ENCODE measurements at regions not wholly inside any gene's neighbourhood (a gene's known extent, or its start where the extent isn't known, plus 50 kb on each side); places are given as distances from the start of the nearest gene placed in this dataset.

DNA sequence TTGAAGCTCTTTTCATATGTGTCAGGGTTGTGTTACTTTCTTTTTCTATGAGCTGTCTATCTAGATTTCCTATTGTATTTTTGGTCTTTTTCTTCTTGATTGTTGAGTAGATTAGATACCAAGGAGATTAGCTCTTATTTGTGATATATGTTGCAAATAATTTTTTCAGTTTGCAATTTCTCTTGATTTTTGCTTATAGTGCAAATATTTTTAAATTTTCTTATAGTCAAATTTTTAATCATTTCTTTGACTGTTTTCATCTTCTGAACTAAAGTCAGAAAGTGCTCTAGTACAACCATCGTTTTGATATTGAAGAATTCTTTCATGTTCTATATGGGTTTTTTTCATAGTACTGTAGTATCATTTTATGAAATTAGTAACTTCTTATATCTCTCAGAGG, 193.7 kb downstream of the OSTF1 start:
- Mint-ChIP-seq H3K27ac (no peak overlapping the region), H3K27me3 (ENCODE audit: insufficient read depth) (no peaks in the 10 kb centered on the region), H3K4me3 (no peak overlapping the region), H3K36me3 (ENCODE audit: low read depth) (no peaks in the 10 kb centered on the region), H3K9me3 (peaks cover 10% of the 10 kb centered on the region), H3K4me1 (ENCODE audit: low read depth) (no peaks in the 10 kb centered on the region)
- no peak for TF ChIP-seq CTCF (IDR thresholded peaks at IDR 0.05)
- DNase-seq, result no peak

DNA sequence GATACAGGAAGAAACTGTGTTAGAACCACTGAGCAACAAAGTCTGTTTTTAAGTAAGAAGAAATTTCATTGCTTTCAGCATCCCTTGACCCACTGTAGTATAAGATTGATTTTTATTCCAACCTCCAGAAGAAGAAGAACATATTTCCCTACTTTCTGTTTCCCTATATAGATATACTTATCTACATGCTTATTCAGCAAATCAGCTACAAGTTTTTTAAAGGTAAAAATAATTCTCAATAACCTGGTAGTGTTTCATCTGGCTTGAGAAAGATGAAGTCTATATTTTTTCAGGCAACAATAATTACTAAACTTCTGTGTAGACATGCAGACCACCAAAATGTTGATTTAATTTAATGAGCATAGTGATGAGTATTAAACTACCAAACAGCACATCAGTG, 201.0 kb downstream of the OSTF1 start:
- no peaks in the 10 kb centered on the region for H3K36me3 Mint-ChIP-seq (ENCODE audit: low read depth)
- no peak overlapping the region for H3K4me3 Mint-ChIP-seq
- no peak for TF ChIP-seq CTCF (IDR thresholded peaks at IDR 0.05)
- peaks cover 35% of the 10 kb centered on the region for H3K9me3 Mint-ChIP-seq
- DNase-seq, result no peak
- no peaks in the 10 kb centered on the region for H3K27me3 Mint-ChIP-seq (ENCODE audit: insufficient read depth)
- H3K4me1 Mint-ChIP-seq (ENCODE audit: low read depth), result no peaks in the 10 kb centered on the region
- H3K27ac Mint-ChIP-seq, result no peak overlapping the region

- Mint-ChIP-seq H3K4me1 (ENCODE audit: low read depth) (no peaks in the 10 kb centered on the region), H3K36me3 (ENCODE audit: low read depth) (no peaks in the 10 kb centered on the region), H3K27me3 (ENCODE audit: insufficient read depth) (no peaks in the 10 kb centered on the region; the same call in 1 of the 2 replicates), H3K9me3 (peaks cover 25% of the 10 kb centered on the region), H3K27ac (no peak overlapping the region), H3K4me3 (no peak overlapping the region)
- TF ChIP-seq CTCF (IDR thresholded peaks at IDR 0.05), result no peak
- DNase-seq, result no peak
Observed at GRCh38 chr9:75299324-75299723, 211.0 kb downstream of the OSTF1 start.

- no peak for TF ChIP-seq CTCF (IDR thresholded peaks at IDR 0.05)
Observed at GRCh38 chr9:75333624-75334023, 245.3 kb downstream of the OSTF1 start.

GRCh38 chr9:75358846-75359245, 270.5 kb downstream of the OSTF1 start:
- H3K36me3 Mint-ChIP-seq (ENCODE audit: low read depth), result no peaks in the 10 kb centered on the region
- no peak for DNase-seq
- no peaks in the 10 kb centered on the region for H3K4me1 Mint-ChIP-seq (ENCODE audit: low read depth)
- H3K27me3 Mint-ChIP-seq (ENCODE audit: insufficient read depth), result no peaks in the 10 kb centered on the region
- peaks cover 25% of the 10 kb centered on the region for H3K9me3 Mint-ChIP-seq
- no peak overlapping the region for H3K27ac Mint-ChIP-seq
- no peak overlapping the region for H3K4me3 Mint-ChIP-seq
- no peak for TF ChIP-seq CTCF (IDR thresholded peaks at IDR 0.05)

More at GRCh38 chr9:75333624-75334023, 245.3 kb downstream of the OSTF1 start:
- no peak for DNase-seq
- Mint-ChIP-seq H3K27ac (no peak overlapping the region), H3K27me3 (ENCODE audit: insufficient read depth) (no peaks in the 10 kb centered on the region), H3K9me3 (peaks cover 24% of the 10 kb centered on the region), H3K4me1 (ENCODE audit: low read depth) (no peaks in the 10 kb centered on the region), H3K36me3 (ENCODE audit: low read depth) (no peaks in the 10 kb centered on the region), H3K4me3 (no peak overlapping the region)

DNA sequence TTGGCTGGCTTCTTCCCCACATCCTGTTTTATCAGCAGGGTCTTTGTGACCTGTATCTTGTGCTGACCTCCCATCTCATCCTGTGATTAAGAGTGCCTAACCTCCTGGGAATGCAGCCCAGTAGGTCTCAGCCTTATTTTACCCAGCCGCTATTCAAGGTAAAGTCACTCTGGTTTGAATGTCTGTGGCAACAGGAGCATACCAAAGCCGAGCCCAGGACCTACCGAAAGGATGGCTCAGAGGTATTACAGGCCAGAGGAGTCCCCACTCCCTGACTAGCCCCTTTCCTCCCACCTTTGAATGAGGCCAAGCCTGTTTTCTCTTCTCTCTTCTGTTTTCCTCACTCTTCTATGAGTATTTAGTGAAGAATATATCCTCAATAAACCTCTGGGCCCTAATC, 271.3 kb downstream of the OSTF1 start:
- H3K4me1 Mint-ChIP-seq (ENCODE audit: low read depth), result no peaks in the 10 kb centered on the region
- no peaks in the 10 kb centered on the region for H3K36me3 Mint-ChIP-seq (ENCODE audit: low read depth)
- H3K27ac Mint-ChIP-seq, result no peak overlapping the region
- H3K27me3 Mint-ChIP-seq (ENCODE audit: insufficient read depth), result no peaks in the 10 kb centered on the region
- DNase-seq, result no peak
- H3K9me3 Mint-ChIP-seq, result peaks cover 31% of the 10 kb centered on the region
- H3K4me3 Mint-ChIP-seq, result no peak overlapping the region
- TF ChIP-seq CTCF (IDR thresholded peaks at IDR 0.05), result no peak

All from HFFc6 (cell line).